ENCODE measurements at regions not wholly inside any gene's neighbourhood (a gene's known extent, or its start where the extent isn't known, plus 50 kb on each side); places are given as distances from the start of the nearest gene placed in this dataset.
A peak's percentile ranks its signal among the peaks of the same experiment; 100 is the strongest.
"Not testable (repeated sequence)": the region's sequence is repeated elsewhere in the genome, so short reads cannot be mapped to it uniquely, and the experiment has no call there.

DNA sequence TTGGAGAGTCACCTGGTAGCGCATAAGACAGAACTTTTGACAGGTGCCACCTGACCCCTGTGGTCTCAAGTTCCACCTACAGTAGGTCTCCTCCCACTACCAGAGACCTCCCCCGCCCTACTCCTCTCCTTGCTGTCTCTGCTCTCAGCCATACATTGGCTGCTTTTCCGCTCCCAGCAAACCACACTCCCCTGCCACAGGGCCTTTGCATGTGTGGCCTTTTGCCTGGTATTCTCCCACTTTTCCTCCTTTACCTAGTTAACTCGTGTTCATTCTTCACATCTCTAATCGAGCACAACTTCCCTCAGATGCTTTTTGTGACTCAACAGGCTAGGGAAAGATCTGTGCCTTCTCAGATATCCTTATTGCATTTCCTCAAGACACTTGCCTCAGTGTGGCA is 218.3 kb upstream of the EEF2KMT start:
- no peak for DNase-seq

DNA sequence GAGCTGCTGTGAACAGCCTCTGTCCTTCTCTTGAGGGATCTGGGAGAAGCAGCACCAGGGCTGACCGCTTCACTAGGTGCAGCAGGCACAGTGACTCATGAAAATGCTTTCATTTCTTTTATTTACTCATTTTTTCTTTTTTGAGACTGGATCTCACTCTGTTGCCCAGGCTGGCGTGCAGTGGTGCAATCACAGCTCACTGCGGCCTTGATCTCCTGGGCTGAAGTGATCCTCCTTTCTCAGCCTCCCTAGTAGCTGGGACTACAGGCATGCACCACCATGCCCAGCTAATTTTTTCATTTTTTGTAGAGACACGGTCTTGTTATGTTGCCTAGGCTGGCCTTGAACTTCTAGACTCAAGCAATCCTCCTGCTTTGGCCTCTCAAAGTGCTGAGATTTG is 216.8 kb upstream of the EEF2KMT start:
- no peak for DNase-seq

DNA sequence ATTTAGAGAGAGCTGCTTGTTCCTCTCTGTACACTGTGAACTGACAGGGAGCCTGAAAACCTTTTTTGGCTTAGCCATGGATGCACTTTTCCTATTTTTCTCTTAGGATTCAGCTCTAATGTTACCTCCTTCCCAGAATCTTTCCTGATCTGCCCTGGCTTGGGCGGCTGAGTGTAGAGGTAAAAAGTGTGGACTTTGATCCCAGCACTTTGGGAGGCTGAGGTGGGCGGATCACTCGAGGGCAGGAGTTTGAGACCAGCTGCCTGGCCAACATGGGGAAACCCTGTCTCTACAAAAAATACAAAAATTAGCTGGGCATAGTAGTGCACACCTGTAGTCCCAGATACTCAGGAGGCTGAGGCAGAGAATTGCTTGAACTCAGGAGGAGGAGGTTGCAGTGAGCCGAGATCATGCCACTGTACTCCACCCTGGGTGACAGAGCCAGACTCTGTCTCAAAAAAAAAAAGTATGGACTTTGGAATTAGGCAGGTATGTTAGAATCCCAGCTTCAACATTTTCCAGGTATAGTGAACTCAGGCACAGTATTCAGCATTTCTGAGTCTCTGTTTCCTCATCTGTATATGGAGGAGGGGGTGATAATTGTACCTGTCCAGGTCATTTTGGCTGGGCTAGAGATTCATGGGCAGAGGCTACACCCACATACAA is 212.5 kb upstream of the EEF2KMT start:
- DNase-seq: no peak

DNA sequence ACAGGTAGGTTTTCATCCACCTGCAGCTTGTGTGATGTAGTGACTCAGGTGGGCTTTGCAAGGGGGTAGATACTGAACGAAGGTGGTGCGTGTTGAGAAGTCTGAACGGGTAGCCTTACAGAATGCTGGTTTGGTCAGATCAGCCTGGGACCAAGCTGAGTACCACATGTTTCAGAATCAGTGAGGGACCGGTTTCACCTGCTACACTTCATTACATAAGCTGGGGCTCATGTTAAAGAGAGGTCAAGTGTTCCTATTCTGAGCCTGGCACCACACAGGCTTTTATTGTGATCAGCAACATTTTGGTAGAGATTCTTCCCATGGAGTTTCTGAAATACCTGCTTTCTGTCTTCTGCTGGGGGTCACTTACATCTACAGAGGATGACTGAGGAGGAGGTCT is 207.4 kb upstream of the EEF2KMT start:
- no peak for DNase-seq

DNA sequence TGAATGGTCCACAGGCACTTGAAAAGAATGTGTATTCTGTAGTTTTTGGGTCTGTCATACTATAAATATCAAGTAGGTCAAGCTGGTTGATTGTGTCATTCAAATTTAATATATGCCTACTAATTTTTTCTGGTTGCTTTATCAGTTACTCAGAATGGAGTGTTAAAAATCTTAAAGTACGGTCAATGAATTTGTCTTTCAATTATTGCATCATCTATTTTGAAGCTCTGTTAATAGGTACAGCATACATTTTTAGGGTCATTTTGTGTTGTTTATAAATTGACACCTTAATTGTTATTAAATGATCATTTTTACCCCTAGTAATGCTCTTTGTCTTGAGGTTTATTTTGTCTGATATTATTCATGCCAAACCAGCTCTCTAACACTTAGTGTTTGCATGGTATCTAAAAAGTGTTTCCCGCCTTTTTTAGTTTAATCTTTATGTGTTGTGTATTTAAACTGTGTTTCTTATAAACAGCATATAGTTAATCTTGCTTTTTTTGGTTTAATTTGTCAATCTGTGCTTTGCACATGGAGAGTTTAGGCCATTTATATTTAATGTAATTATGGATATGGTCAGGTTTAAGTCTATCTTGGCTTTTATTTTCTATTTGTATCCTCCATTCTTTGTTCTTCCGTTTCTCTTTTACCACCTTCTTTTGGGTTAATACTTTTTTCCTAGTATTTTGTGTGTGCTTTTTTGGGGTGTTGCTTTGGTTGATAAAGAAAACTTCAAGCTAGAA is 204.9 kb upstream of the EEF2KMT start:
- DNase-seq: no peak

DNA sequence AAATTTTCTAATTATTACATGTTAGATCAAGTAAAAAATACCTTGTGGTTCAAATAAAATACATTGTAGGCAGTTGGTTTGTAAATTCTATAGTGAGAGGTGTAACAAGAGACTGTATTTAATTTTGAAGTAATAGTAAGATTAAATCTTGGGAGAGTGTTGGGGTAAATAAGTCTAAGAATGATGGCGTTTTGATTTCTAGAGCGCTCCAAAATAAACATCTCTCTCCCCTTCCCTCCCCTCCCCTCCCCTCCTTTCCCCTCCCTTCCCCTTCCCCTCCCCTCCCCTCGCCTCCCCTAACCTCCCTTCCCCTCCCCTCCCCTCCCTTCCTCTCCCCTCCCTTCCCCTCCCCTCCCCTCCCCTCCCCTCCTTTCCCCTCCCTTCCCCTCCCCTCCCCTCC is 200.6 kb upstream of the EEF2KMT start:
- DNase-seq: no peak

DNA sequence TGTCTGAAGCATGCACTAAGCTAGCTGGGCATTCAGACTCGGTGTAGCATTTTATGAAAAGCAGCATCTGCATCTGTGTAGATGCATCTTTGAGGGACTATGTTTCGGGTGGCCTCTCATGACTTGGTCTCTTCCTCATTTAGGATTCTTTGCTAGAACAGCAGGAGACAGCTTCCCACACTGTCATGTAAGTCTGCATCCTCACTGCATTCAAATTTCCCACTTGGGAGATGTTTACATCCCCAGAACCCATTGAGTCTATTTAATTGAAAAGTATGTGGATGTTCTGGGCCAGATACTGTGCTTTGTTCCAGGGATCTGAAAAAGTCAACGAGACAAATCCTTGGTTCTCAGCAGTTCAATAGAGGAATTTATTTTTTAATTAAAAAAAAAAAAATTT is 198.6 kb upstream of the EEF2KMT start:
- DNase-seq: no peak

DNA sequence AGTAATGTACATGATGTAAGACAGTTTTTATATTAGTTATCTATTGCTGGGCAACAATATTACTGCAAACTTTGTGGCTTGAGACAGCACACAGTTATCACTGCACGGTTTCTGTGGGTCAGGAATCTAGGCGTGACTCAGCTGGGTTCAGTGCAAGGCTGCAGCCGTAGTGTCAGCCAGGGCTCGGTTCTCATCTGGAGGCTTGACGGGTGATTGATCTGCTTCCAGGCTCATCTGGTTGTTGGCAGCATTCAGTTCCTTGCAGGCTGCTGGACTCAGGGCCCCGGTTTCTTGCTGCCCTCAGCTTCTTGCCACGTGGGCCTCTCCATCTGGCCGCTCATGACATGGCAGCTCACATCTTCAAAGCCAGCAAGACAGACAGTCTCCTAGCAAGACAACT is 197.7 kb upstream of the EEF2KMT start:
- DNase-seq: not testable (repeated sequence)

DNA sequence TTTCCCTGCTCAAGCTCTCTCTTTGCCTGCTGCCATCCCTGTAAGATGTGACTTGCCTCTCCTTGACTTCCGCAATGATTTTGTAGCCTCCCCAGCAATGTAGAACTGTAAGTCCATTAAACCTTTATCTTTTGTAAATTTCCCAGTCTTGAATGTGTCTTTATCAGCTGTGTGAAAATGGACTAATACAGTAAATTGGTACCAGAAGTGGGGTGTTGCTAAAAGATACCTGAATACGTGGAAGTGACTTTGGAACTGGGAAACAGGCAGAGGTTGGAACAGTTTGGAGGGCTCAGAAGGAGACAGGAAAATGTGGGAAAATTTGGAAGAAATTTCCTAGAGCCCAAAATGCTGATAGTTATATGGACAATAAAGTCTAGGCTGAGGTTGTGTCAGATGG is 184.6 kb upstream of the EEF2KMT start:
- not testable (repeated sequence) for DNase-seq

DNA sequence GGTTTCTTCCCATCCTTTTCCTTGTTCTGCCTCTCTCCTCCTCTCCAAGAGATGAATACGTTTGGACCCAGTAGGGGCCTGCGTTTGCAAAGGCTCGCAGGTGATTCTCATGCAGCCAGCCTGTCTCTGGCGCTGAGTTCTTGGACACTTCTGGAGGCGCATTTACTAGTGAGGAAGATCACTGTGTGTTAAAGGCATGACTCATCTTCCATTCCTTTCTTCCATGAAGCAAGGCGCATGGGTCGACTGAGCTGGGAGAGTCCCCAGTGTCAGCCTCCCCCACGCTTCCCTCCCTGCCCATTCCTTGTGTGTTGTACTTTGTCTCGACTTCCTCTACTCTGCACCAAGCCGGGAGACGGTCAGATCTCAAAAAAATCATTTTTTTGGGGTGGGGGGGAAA is 159.9 kb upstream of the EEF2KMT start:
- DNase-seq: no peak

DNA sequence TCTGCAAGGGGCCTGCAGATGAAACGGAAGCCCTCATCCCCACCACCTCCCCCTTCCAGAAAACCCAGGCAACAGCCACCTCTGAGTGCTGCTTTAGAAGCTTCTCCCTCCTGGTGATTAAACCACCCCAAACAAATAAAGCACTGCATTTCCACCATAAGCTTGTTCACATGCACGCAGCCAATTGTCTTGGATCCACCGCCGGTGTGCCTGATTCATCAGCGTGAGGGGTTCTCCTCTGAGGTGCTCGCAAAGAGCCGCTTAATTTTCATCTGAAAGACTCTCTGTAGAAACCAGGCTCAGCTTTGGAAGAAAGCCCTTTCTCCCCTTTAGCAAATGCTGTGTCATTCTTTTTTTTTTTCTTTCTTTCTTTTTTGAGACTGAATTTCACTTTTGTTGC is 155.2 kb upstream of the EEF2KMT start:
- no peak for DNase-seq

DNA sequence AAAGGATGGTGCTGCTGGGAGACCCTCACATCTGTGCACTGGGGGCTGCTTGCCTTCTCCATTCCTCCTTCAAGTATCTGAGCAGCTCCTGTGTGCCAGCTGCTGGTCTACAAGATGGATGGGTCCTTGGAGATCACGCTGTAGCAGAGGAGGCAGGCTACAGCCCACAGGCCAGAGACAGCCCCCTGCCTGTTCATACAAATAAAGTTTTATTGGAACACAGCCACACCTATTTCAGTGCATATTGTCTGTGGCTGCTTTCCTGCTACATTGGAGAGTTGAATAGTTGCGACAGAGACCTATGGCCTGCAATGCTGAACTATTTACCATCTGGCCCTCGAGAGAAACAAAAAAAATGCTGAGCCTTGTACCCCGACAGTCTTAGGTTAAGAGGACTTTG is 149.8 kb upstream of the EEF2KMT start:
- not testable (repeated sequence) for DNase-seq

DNA sequence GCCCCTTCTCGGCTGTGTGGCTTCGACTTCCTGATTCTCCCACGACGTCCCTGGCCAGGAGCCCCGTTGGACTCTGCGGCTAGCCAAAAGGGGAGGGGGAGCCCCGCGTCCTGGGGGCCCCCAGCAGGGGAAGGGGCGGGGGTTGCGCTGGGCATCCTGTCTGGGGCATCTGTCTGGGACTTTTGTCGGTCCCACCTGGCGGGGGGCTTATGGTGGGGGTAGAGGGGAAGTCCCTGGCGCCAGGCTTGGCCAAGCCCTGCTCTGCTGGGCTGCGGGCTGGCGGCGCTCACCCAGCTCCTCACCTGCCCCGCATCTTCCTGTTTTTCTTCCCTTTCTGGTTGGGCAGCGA is 142.7 kb upstream of the EEF2KMT start:
- DNase-seq: not testable (repeated sequence)

DNA sequence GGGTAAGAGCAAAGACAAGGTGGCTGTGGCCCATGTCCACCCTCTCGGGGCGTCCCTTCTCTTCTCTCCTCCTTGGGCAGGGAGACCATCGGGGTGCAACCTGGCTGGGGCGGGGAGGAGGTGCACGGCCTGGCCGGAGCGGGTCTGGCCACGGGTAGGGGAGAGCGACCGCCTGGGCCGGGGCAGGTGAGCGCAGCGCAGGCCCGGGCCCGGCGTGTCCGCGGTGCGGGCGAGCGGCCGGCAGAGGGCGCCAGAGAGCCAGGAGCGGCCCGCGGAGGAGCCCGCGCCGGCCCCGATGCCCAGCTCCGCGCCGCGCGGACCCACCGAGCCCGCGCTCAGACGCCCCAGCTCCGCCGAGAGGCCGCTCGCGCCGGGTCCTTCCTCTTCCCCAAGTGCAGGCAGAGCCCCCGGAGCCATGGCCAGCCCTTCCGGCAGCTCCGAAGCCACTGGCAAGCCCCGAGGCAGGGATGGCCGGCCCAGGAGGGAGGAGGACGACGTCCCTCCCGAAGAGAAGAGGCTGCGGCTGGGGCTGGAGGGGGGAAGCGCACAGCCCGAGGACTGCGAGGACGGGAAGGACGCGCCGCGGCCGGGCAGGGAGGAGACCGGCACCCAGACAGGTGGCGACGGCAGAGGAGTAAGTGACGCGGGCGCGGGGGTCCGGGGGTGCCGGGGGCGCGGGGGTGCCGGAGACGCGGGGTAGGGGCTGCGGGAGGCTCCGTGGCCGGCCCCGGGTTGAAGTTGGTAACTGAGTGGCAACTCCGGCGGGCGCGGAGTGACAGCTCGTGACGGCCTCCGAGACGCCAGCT is 142.1 kb upstream of the EEF2KMT start:
- peak; percentile 1 for DNase-seq

DNA sequence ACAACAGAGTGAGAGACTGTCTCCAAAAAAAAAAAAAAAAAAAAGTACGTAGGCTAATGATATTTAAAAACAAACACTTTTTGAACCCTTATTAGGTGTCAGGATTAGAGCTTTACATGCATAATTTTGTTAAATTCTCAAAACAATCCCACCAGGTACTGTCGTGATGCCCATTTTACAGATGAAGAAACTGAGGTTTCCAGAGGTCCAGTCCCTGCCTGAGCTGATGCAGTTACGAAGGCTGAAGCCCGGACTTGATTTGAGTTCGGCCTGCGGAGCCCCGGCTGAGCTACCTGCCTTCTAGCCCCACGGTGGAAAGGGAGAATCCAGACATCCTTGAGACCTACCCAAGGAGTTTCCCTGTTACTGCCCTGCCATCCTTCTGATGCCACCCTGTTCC is 137.5 kb upstream of the EEF2KMT start:
- no peak for DNase-seq

DNA sequence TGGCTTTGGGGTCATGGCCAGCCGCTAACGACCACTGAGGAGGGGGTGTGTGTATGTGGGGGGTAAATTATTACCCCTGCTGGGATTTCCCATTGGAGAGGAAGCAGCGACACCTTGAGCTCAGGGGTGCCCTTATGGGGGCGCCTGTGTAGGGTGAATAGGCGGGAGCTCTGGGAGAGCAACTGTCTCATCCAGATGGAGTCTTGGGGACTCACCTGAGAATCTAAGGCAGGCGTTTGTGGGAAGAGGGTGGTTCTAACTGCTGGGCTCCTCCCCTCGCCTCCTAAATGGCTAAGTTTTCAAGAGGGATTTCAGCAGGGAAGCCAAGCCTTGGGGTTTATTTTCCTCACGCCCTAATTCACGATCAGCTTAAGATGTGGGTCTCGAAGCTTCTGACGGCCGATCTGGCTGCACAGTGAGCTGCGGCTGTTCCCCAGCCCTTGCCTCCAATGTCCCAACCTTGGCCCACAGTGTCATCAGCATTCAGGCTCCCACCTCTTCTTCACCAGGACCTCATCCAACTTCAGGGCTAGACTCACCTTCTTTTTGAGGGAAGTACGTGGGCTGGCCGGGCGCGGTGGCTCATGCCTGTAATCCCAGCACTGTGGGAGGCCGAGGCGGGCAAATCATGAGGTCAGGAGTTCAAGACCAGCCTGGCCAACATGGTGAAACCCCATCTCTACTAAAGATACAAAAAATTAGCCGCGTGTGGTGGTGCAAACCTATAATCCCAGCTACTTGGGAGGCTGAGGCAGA is 136.9 kb upstream of the EEF2KMT start:
- DNase-seq: no peak

DNA sequence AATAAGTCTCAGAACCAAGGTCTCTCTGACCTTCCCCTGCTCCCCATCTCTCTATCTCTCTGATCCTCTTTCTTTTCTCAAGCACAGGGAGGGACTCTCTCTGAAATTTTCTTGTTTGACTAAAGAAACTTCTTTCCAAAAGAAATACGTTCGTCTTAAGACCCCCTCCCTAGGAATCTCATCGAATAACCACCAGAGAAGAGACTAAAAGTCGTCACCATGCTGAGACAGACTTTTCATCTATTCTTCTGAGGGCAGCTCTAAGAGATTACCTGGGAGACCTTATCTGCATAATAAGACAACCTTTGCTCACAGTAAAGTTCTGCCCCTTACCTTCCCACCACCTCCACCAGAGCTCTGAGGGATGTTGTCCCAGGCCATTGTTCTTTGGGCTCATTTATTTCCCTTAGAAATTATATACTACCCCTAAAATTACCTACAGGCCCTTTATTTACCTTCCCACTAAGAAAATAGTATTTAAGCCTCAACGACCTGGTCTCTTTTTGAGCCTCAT is 133.7 kb upstream of the EEF2KMT start:
- no peak for DNase-seq

DNA sequence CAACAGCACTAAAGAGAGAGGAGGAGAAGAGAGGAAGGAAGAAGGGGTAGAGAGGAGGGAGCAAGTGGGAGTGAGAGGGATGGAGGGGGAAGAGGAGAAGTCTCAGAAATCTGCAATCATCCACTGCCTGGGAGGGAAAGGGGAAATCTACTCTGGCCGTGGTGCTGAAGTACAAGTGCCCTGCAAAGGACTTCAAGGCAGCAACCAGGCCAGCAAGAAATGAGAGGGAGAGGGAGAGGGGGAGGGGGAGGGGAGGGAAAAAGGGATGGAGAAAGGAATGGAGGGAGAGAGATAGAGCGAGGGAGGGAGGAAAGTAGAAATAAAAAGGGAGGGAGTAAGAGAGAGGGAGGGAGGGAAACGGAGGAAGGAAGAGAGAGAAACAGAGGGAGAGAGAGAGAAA is 130.8 kb upstream of the EEF2KMT start:
- DNase-seq: no peak

DNA sequence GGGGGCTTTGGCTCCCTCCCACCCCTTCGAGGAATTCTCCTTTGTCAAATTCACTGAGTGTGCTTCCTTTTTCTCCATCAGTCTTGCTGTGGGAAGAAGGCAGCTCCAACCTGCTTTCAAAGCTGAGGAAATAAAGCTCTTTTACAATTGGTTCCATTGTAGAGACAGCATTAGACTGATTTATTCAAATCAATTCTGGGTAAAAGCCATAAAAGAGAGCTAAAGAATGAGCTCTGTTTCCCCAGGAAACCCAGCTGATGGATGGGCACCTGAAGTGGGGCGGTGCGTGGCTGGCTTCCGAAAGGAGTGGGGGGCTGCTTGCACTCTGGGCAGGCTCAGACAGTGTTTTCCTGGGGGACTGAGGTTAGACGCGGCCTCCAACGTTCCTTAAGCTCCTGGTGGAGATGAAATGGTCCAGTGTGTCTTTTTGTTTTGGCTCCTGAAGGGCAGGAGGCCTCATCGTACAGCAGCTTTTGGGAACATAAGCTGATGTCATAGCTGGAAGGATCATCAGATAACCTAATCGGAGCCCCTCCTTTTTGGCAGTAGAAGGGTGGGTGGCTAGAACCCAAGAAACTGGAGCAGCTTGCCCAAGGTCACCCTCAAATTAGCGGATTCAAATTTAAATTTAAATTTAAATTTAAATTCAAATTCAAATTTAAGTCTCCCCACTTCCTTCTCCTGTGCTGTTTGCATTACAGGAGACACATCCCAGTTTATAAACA is 128.5 kb upstream of the EEF2KMT start:
- DNase-seq: no peak

DNA sequence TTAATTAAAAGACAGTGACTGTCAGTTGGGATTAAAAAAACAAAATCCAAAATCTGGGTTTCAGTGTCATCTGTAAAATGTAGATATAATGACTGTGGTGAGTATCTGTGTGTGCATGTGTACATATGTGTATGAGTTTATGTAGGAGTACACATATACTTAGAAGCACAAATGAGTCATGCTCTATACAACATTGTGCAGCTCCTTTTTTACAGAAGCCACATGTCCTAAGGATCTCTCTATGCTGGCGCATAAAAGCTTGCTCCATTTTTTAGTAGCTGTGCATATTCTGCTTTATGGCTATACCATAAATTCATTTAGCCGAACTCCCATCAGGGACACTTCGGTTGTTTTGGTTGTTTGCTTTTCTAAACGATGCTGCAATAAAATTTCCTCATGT is 125.2 kb upstream of the EEF2KMT start:
- DNase-seq: no peak

DNA sequence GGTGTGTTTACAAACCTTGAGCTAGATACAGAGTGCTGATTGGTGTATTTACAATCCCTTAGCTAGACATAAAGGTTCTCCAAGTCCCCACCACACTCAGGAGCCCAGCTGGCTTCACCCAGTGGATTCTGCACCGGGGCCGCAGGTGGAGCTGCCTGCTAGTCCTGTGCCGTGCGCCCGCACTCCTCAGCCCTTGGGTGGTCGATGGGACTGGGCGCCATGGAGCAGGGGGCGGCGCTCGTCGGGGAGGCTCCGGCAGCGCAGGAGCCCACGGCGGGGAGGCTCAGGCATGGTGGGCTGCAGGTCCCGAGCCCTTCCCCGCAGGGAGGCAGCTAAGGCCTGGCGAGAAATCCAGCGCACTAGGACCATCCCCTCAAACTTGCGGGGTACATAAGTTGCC is 124.2 kb upstream of the EEF2KMT start:
- not testable (repeated sequence) for DNase-seq

DNA sequence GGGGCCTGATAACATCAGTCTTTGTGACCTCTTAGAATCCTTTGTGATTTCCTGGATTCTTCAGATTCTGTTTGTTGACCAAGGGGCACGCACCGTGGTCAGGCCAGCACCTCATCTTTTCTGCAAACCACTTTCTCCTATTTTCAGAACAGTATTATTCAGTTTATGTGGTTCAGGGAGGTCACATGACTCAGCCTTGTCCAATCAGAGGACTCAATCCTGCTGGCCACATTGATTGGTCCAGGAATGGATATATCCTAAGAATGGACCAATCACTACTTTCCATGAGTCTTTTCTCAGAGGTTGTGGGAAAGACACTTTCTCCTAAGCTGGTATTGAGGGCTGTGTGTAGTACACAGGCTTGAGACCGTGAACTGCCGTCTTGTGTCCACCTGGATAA is 123.1 kb upstream of the EEF2KMT start:
- no peak for DNase-seq
